Nephron (organoid): ENCODE measurements at regions not wholly inside any gene's neighbourhood (a gene's known extent, or its start where the extent isn't known, plus 50 kb on each side); places are given as distances from the start of the nearest gene placed in this dataset.

Experiments
- H3K27ac Mint-ChIP-seq, 3 experiments: 2 replicates each; pipeline ENCODE4 v1.8.0; 2020; ENCODE audit warnings: mixed read lengths in 3 of 3, mild to moderate bottlenecking in 2 of 3, moderate library complexity in 1 of 3
- H3K27me3 Mint-ChIP-seq: 2 replicates; pipeline ENCODE4 v1.8.0; 2021; ENCODE audit warnings: low read depth, mild to moderate bottlenecking, moderate library complexity, mixed read lengths
- H3K36me3 Mint-ChIP-seq: 2 replicates; pipeline ENCODE4 v1.8.0; 2020; ENCODE audit warnings: low read depth, mixed read lengths
- H3K4me1 Mint-ChIP-seq: 2 replicates; pipeline ENCODE4 v1.8.0; 2020; ENCODE audit warnings: mixed read lengths
- H3K4me3 Mint-ChIP-seq, 3 experiments: 2 replicates each; pipeline ENCODE4 v1.8.0; 2020; ENCODE audit warnings: mild to moderate bottlenecking in 3 of 3, mixed read lengths in 3 of 3, moderate library complexity in 2 of 3
- H3K9me3 Mint-ChIP-seq: 2 replicates; pipeline ENCODE4 v1.8.0; 2020; ENCODE audit warnings: mixed read lengths
- TF ChIP-seq, protein P1 (sequence below), 3 experiments: fragments of 200-600 bp; sonication (generic); IDR thresholded peaks; one replicate each; pipeline ENCODE4 v1.5.0; 2021; ENCODE audit warnings: antibody characterized with exemption in 3 of 3; ENCODE audit not compliant: unreplicated experiment in 3 of 3

- no peaks in the 10 kb centered on the region for H3K27me3 Mint-ChIP-seq
- H3K4me1 Mint-ChIP-seq: peaks cover 12% of the 10 kb centered on the region
- peak overlapping the region in 2 of 3 experiments; percentile 64 to 70 for H3K27ac Mint-ChIP-seq
- H3K4me3 Mint-ChIP-seq: no peak overlapping the region
- peaks cover 3% of the 10 kb centered on the region for H3K9me3 Mint-ChIP-seq
- H3K36me3 Mint-ChIP-seq: no peaks in the 10 kb centered on the region
- TF ChIP-seq, protein P1, sequence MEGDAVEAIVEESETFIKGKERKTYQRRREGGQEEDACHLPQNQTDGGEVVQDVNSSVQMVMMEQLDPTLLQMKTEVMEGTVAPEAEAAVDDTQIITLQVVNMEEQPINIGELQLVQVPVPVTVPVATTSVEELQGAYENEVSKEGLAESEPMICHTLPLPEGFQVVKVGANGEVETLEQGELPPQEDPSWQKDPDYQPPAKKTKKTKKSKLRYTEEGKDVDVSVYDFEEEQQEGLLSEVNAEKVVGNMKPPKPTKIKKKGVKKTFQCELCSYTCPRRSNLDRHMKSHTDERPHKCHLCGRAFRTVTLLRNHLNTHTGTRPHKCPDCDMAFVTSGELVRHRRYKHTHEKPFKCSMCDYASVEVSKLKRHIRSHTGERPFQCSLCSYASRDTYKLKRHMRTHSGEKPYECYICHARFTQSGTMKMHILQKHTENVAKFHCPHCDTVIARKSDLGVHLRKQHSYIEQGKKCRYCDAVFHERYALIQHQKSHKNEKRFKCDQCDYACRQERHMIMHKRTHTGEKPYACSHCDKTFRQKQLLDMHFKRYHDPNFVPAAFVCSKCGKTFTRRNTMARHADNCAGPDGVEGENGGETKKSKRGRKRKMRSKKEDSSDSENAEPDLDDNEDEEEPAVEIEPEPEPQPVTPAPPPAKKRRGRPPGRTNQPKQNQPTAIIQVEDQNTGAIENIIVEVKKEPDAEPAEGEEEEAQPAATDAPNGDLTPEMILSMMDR (IDR thresholded peaks at IDR 0.05; ENCODE audit: unreplicated experiment in 3 of 3): no peak
Measured at GRCh38 chr2:189261916-189262315, 82.4 kb upstream of the COL5A2 start.

- Mint-ChIP-seq H3K4me3 (no peak overlapping the region), H3K36me3 (no peaks in the 10 kb centered on the region), H3K9me3 (peaks cover 3% of the 10 kb centered on the region), H3K27ac (no peak overlapping the region), H3K4me1 (peaks cover 12% of the 10 kb centered on the region), H3K27me3 (no peaks in the 10 kb centered on the region)
- TF ChIP-seq, protein P1 (IDR thresholded peaks at IDR 0.05; ENCODE audit: unreplicated experiment in 3 of 3): no peak
Measured at GRCh38 chr2:189265696-189266320, 86.2 kb upstream of the COL5A2 start.

GRCh38 chr2:189267491-189267890, 87.9 kb upstream of the COL5A2 start:
- no peak overlapping the region for H3K27ac Mint-ChIP-seq
- no peaks in the 10 kb centered on the region for H3K27me3 Mint-ChIP-seq
- H3K4me3 Mint-ChIP-seq: no peak overlapping the region
- no peaks in the 10 kb centered on the region for H3K36me3 Mint-ChIP-seq
- no peaks in the 10 kb centered on the region for H3K4me1 Mint-ChIP-seq
- TF ChIP-seq, protein P1 (IDR thresholded peaks at IDR 0.05; ENCODE audit: unreplicated experiment in 3 of 3): no peak
- H3K9me3 Mint-ChIP-seq: peaks cover 6% of the 10 kb centered on the region

- TF ChIP-seq, protein P1 (IDR thresholded peaks at IDR 0.05; ENCODE audit: unreplicated experiment in 3 of 3): no peak
- Mint-ChIP-seq H3K4me1 (no peaks in the 10 kb centered on the region), H3K36me3 (no peaks in the 10 kb centered on the region), H3K4me3 (no peak overlapping the region), H3K27ac (peak overlapping the region in 1 of 3 experiments; percentile 15), H3K9me3 (peaks cover 6% of the 10 kb centered on the region), H3K27me3 (no peaks in the 10 kb centered on the region)
Measured at GRCh38 chr2:189267925-189268579, 88.5 kb upstream of the COL5A2 start.

DNA sequence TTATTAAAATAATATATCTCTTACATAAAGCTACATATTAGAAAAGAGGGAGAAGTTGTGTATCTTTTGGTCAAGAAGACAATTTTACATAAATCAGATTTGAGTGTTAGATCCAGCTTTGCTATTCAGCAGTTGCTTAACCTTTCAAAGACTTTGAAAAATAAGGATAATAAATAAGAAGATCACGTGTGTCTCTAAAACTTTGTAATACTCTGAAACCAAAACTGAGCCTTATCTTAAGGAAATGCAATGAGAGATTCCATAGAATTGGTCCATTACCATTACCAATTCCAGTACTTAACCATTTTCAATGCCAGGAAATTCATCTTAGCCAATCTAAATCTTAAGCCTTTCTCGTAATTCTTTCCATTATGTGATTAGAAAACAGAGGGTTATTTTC, 89.2 kb upstream of the COL5A2 start:
- Mint-ChIP-seq H3K9me3 (peaks cover 6% of the 10 kb centered on the region), H3K4me3 (no peak overlapping the region), H3K36me3 (no peaks in the 10 kb centered on the region), H3K4me1 (no peaks in the 10 kb centered on the region), H3K27ac (no peak overlapping the region), H3K27me3 (no peaks in the 10 kb centered on the region)
- TF ChIP-seq, protein P1 (IDR thresholded peaks at IDR 0.05; ENCODE audit: unreplicated experiment in 3 of 3): no peak

GRCh38 chr2:189273734-189274133, 94.2 kb upstream of the COL5A2 start:
- peaks cover 5% of the 10 kb centered on the region for H3K9me3 Mint-ChIP-seq
- TF ChIP-seq, protein P1 (IDR thresholded peaks at IDR 0.05; ENCODE audit: unreplicated experiment in 3 of 3): no peak
- no peaks in the 10 kb centered on the region for H3K27me3 Mint-ChIP-seq
- no peaks in the 10 kb centered on the region for H3K36me3 Mint-ChIP-seq
- no peak overlapping the region for H3K27ac Mint-ChIP-seq
- H3K4me3 Mint-ChIP-seq: no peak overlapping the region
- H3K4me1 Mint-ChIP-seq: peaks cover 10% of the 10 kb centered on the region
